ENCODE measurements at regions not wholly inside any gene's neighbourhood (a gene's known extent, or its start where the extent isn't known, plus 50 kb on each side); places are given as distances from the start of the nearest gene placed in this dataset.

GRCh38 chr11:82586581-82586980 lies 147.1 kb downstream of the FAM181B start:
- TF ChIP-seq NFRKB (IDR thresholded peaks at IDR 0.05) (no peak), ELF4 (IDR thresholded peaks at IDR 0.05) (no peak), HDGF (IDR thresholded peaks at IDR 0.05; ENCODE audit: borderline replicate concordance) (no peak), FOXK2 (IDR thresholded peaks at IDR 0.05) (no peak), FOXA1 (IDR thresholded peaks at IDR 0.05) (no peak), L3MBTL2 (conservative IDR thresholded peaks at IDR 0.05) (no peak), PKNOX1 (IDR thresholded peaks at IDR 0.05) (no peak), SP1 (IDR thresholded peaks at IDR 0.05) (no peak), ARNT (IDR thresholded peaks at IDR 0.05) (no peak), SUZ12 (IDR thresholded peaks at IDR 0.05) (no peak), LEF1 (IDR thresholded peaks at IDR 0.05; ENCODE audit: borderline replicate concordance) (no peak)
